COLO668 (cell line): ENCODE measurements at regions not wholly inside any gene's neighbourhood (a gene's known extent, or its start where the extent isn't known, plus 50 kb on each side); places are given as distances from the start of the nearest gene placed in this dataset.

Experiments used
- DNase-seq: peaks from one replicate; lab custom pipeline; 2025; ENCODE audit not compliant: unreplicated experiment; lab: John Stamatoyannopoulos, UW

DNA sequence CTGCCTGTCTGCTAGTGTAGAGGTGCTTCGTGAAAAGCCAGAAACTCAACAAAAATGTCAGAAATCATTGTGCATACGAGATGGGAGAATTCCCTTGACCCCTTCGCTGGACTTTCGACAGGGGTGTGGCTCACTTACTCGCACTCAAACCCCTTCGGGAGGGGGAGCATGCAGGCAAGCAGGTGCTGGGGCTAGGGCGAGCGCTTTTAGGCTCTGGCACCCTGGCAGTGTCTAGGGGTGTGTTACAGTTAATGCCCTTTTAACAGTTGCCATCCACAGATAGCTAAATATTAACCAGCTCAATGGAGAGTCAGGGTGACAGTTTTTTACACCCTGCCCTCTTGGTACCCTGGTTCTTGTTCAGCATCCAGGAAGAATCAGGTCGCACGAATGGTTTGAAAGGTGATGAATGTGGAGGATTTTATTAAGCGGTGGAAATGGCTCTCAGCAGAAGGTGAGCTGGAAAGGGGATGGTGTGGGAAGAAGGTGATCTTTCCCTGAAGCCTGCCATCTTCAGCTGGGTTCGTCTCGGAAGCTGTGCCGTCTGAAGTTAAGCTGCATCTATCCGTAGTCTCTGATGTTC is 59.6 kb upstream of the SHANK2 start:
- no peak for DNase-seq

DNA sequence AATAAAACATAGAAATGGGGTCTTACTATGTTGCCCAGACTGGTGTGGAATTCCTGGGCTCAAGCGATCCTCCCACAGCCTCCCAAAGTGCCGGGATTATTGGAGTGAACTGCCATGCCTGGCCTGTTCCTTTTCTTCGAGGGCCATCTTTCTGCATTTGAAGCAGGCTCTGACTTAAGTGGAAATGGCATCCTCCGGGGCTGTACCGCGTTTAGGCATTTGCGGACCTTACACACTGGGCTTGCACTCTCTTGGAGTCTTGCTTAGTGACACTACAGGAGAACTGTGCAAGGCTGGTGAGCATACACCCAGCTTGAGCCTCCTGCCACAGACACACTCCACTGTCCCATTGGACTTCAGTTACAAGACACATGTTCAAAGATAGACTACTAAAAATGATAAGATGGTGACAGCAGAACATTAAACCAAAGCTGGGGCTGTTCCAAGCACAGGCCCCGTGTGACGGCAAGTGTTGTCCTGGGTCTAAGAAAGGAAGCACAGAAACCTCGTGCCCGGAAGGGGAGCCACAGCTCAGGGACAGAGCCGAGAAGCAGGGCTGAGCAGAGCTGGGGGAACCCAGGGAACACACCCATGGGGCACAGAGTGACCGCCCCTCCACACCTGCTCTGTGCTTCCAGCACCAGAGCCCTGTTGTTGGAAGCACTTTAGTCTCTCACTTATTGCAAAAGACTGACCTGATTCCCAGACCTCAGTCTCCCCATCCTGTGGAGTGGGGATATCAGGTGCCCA is 59.0 kb upstream of the SHANK2 start:
- no peak for DNase-seq

DNA sequence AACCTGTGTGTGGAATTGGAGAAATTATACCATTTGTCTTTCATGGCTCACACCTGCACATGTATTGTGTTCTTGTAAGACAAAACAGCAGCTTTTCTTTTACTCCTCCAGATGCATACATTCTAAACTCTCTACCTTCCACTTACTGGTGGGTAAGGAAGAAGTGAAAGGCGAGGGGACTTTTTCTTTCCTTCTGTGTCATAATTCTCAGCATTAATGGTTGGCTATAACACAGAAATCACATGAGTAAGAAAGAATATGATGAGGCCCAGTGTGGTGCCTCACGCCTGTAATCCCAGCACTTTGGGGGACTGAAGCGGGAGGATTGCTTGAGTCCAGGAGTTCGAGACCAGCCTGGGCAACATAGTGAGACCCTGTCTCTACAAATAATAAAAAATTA is 57.8 kb upstream of the SHANK2 start:
- no peak for DNase-seq

DNA sequence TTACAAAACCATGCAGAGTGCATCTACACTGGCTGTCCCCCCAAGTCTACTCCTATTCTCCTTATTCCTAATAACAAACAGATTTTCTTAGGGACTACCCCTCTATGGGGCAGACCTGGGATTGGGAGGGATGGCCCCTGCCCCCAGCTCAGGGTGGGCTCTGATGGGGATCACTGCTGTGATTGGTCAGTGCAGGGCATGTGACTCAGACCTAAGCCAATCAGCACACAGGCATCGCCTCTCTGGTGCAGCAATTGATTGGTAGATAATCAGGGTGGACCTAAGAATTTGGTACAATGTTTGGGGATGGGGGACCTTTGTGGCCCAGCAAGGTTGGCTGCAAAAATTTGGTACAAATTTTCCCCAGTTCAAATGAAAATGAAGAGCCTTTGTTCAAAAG is 57.2 kb upstream of the SHANK2 start:
- no peak for DNase-seq

DNA sequence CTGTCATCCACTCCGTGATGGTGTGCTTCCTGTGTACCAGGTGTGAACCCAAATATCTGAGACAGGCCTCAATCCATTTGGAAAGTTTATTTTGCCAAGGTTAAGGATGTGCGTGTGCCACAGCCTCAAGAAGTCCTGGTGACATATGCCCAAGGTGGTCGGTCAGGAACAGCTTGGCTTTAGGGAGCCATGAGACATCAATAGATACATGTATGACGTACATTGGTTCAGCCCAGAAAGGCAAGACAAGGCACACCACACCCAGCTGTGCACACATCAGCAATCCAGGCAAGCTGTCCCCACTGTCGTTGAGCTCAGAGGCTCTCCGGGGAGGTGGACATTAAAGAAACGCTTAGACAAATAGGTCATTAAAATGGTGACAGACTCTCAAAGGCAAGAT is 56.8 kb upstream of the SHANK2 start:
- DNase-seq = no peak

DNA sequence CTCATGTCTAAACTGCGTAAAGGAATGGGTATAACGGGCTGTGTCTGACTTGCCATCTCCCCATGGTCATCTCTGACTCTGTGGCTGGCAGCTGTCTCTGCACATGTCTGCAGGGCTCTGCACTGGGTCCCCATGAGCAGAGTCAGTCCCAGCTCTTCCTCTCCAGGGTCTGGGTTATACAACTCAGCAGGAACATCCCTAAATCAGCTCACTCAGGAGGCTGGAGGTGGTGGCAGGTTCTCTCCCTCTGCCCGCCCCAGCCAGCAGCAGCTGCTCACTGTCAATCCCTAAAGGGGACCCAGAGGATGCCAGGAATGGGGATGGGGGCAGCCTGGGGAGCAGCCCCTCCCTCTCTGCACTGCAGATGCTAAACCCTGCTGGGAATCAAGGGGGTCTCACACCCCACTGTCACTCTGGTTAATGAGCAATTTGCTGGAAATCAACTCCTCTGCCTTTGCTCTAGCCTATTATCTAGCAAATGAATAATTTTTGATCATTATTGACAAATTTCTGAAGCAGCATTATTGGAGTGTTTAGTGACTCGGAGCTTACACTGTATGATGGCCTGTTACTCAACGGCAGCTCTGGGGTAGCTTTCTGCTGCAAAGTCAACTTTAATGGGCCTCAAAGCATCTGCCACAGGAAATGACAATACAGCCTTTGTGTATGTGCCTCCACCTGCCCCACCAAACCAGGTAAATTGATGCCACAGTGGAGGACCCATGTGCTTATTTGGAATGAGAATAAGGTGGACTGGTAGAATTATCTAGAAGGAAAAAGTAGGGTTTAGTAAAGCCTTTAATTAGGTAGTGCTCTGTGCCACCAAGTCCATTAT is 55.7 kb upstream of the SHANK2 start:
- DNase-seq = no peak

DNA sequence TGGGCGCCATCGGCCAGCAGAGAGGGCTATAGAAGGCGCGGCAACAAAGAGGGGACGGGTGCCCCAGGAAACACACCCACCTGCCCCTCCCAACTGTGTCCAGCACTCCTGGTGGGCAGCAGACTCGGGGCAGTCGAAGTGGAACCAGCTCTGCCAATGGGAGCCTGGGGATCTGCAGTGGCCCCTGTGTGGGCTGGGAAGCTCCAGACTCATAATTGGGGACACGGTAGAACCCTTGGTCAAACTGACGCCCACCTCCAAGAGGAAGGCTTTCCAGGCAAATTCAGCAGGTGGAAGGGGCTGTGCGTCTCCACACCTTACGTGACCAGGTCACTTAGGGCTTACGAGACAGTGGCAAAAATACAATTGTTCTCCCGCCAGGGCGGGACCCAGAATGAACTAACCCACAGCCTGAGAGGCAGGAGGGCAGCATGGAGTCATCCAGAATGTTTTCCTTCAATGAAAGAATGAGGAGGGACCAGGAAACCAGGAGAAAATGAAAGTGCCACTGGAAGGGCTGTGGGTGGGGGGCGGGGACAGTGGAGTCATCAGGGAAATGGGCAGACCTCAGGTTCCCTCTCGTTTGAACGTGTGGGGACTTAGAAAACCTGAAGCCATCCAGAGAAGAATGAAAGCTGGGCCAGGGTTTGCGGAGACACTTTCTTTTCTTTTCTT is 53.2 kb upstream of the SHANK2 start:
- DNase-seq = no peak

DNA sequence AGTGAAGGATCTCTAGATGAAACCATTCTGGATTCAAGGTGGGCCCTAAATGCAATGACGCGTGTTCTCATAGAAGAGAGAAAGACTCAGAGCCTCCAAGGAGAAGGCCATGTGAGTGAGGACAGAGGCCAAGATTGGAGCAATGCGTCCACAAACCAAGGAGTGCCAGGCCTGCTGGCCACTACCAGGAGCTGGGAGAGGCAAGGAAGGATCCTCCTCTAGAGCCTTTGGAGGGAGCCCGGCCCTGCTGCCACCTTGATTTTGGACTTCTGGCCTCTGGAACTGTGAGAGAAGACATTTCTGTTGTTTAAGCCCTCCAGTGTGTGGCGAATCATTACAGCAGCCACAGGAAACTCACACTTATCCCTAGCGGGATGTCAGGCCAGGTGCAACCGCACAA is 52.7 kb upstream of the SHANK2 start:
- DNase-seq = no peak

DNA sequence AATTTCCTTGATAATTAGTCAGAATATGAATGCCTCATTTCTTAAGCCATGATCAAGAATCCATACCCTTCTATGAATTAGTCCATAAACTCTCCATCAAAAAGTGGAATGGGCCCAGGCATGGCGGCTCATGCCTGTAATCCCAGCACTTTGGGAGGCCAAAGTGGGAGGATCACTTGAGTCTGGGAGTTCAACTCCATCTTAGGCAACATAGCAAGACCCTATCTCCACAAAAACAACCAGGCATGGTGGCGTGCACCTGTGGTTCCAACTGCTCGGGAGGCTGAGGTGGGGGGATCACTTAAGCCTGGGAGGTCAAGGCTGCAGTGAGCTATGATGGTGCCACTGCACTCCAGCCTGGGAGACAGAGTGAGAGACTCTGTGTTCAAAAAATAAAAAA is 52.1 kb upstream of the SHANK2 start:
- no peak for DNase-seq

DNA sequence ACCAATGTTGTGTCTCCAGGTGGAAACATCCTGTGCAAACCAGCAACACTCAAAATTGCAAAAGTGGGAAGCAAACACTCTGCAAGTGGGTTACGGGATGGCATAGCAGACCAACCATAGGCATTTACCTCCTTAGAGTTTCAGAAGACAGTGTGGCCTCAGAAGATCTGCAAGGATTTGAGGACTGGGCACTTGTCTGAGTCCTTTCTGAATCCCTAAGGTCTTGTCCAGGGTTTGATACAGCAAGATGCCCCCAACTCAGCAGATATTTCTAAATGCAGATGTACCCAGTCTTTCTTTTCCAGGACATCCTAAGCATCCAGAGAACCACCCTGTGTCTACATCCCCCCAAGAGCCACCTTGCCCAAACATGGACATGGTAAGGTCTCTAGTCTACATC is 51.7 kb upstream of the SHANK2 start:
- no peak for DNase-seq

DNA sequence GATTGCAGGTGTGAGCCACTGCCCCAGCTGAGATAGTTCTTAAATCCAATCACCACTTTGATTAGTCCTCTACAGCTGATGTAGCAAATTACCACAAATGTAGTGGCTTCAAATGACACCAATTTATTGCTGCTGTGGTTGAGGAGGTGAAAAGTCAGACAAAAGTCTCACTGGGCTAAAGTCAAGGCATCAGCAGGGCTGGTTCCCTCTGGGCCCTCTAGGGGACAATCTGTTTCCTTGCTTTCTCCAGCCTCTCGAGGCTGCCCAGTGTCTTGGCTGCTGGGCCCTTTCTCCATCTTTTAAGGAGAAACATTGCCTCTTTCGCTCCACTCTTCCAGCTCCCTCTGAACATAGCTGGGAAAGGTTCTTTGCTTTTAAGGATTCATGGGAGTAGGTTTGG is 50.5 kb upstream of the SHANK2 start:
- DNase-seq = no peak

DNA sequence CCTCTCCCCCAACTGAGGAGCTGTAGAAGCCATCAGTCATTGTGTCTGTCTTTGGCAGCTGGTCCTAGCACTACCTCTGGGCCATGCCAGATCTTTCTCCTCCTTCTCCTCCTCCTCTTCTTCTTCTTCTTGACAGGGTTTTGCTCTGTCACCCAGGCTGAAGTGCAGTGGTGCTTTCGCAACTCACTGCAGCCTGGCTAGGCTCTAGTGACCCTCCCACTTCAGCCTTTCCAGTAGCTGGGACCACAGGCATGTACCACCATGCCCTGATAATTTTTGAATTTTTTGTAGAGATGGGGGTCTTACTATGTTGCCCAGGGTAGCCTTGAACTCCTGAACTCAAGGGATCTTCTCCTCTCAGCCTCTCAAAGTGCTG is 50.1 kb upstream of the SHANK2 start:
- DNase-seq = no peak
